Activated naive CD8-positive, alpha-beta T cell treated with anti-CD3 and anti-CD28 coated beads, Interleukin-2, amount 10 ng/mL, durations not matched to agents 7 days and 5 days (primary cell): ENCODE measurements at regions not wholly inside any gene's neighbourhood (a gene's known extent, or its start where the extent isn't known, plus 50 kb on each side); places are given as distances from the start of the nearest gene placed in this dataset.

Source experiments
- ATAC-seq: fragments of 150-1000 bp; cut with Tn5 transposase; one replicate; pipeline ENCODE4 v1.10.0; 2021; ENCODE audit warnings: low read depth, moderate library complexity
- POLR2A ChIA-PET: fragments of 350-600 bp; sonication (Branson Sonifier 250); formaldehyde crosslinking; loops from one replicate; lab custom pipeline; 2021; ENCODE audit warnings: antibody characterized with exemption; lab: Charles Lee
- DNase-seq: peaks from one replicate; pipeline ENCODE4 v3.0.0; 2021
- H3K27ac Mint-ChIP-seq: one replicate; pipeline ENCODE4 v1.8.0; 2022; ENCODE audit warnings: mild to moderate bottlenecking, mixed read lengths
- H3K27me3 Mint-ChIP-seq: one replicate; pipeline ENCODE4 v1.8.0; 2022; ENCODE audit warnings: mild to moderate bottlenecking, moderate library complexity, mixed read lengths
- H3K36me3 Mint-ChIP-seq: one replicate; pipeline ENCODE4 v1.8.0; 2021; ENCODE audit warnings: mild to moderate bottlenecking, mixed read lengths
- H3K4me1 Mint-ChIP-seq: one replicate; pipeline ENCODE4 v1.8.0; 2021; ENCODE audit warnings: mixed read lengths
- H3K4me3 Mint-ChIP-seq: one replicate; pipeline ENCODE4 v1.8.0; 2022; ENCODE audit warnings: mild to moderate bottlenecking, moderate library complexity, mixed read lengths
- H3K9me3 Mint-ChIP-seq: one replicate; pipeline ENCODE4 v1.8.0; 2021; ENCODE audit warnings: mixed read lengths

DNA sequence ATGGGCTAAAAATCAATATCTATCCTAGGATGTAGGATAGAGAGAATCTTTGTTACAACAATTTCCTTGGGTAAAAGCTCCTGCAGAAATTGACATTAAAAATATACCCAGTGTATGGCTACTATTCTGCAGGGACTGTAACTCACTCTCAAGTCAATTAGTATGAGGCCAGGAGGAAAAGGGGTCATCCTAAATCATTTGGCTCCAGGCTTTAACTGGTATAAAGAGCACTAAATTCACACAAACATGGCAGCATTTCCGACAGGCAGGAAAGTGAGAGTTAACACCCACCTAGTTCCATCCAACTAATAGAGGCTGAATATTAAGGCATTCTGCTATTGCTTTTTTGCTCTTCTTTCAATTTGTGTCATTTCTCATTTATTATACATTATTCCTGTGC lies 218.6 kb upstream of the C1orf87 start:
- POLR2A ChIA-PET = no interaction called here
- Mint-ChIP-seq H3K4me1 (no peaks in the 10 kb centered on the region), H3K4me3 (no peak overlapping the region), H3K36me3 (no peaks in the 10 kb centered on the region), H3K9me3 (no peaks in the 10 kb centered on the region), H3K27ac (no peak overlapping the region), H3K27me3 (peaks cover 5% of the 10 kb centered on the region)
- DNase-seq = no peak
- ATAC-seq = no peak

DNA sequence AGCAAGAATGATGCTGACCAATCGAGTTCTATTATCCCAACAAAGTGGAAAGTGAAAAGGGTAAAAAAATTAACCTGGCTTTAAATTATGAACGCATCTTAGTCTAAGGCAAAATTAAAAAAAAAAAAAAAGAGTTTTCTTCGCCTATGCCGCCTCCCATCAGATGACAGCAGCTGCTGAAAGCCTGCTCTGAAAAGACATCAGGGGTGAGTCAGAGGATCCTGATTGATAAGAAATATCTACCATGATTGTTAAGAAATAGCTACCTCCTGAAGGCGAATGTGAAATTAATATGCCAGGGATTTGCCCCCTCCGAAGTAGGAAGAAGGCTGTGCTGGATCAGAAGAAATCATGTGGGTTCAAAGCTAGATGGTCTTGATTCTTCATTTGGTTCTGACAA lies 216.8 kb upstream of the C1orf87 start:
- Mint-ChIP-seq H3K36me3 (no peaks in the 10 kb centered on the region), H3K9me3 (no peaks in the 10 kb centered on the region), H3K4me3 (no peak overlapping the region), H3K4me1 (no peaks in the 10 kb centered on the region), H3K27me3 (peaks cover 5% of the 10 kb centered on the region), H3K27ac (no peak overlapping the region)
- POLR2A ChIA-PET = no interaction called here
- no peak for ATAC-seq
- DNase-seq = no peak

DNA sequence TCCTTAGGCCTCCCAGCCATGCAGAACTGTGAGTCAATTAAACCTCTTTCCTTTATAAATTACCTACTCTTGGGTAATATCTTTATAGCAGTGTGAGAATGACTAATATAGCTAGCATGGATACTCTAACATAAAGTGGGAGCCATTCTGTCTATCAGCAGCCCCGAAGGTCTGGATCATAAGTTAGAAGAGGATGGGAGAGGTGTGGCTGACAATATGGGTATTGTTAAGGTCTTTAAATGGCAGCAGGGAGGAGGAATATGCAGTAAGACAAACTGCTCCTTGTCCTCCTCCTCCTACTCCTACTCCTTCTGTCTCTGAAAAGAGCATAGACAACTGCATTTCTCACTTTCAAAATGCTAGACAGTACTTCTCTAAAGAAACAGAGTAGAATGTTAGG lies 214.0 kb upstream of the C1orf87 start:
- Mint-ChIP-seq H3K9me3 (no peaks in the 10 kb centered on the region), H3K4me1 (no peaks in the 10 kb centered on the region), H3K27me3 (peaks cover 5% of the 10 kb centered on the region), H3K4me3 (no peak overlapping the region), H3K36me3 (no peaks in the 10 kb centered on the region), H3K27ac (no peak overlapping the region)
- DNase-seq (no peak), ATAC-seq (no peak)
- POLR2A ChIA-PET = no interaction called here

DNA sequence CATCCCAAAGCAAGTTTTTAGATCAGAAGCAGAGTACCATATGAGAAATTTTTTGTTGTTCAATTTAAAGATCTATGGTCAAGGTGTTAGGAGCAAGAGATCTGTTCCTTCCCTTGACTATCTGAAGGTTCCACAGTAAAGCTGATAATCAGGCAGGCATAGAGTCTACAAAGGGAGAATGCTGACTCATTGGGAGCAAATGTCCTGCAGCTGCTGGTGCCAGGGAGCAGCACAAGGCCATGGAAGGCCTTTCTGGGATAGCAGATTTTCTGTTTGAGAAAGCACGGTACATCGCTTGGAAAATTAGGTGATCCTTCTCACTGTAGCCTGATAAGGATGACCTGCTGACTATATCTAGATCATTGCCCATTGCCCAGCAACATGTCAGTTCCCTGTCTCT lies 210.1 kb upstream of the C1orf87 start:
- no peak overlapping the region for H3K27ac Mint-ChIP-seq
- POLR2A ChIA-PET = no interaction called here
- peaks cover 11% of the 10 kb centered on the region for H3K4me1 Mint-ChIP-seq
- ATAC-seq (no peak), DNase-seq (no peak)
- H3K27me3 Mint-ChIP-seq = peaks cover 5% of the 10 kb centered on the region
- no peaks in the 10 kb centered on the region for H3K36me3 Mint-ChIP-seq
- no peak overlapping the region for H3K4me3 Mint-ChIP-seq
- no peaks in the 10 kb centered on the region for H3K9me3 Mint-ChIP-seq

DNA sequence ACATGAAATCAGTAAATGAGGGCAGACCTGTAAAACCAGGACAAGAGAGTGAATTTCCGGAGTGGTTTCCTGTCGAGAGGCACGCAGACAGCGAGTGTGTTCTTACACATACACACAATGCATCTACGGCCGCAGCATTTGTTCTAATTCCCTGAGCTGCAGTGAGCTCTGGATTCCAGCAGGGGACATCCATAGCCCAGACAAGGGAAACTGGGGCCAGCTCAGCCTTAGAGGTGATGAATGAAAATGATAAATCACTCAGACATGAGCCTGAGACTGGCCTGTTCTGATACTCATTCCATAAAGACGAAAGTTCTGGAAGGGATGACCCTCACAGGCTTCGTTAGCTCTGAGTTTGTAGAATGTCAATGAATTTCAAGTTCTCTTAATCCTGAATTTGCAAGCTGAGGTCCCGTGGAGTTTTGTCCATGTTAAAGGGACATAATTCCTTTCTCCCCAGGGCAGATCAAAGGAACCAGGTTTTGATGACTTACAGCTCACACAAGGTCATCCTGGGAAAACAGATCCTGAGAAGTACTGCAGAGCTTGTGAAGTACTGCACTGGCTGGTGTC lies 207.9 kb upstream of the C1orf87 start:
- Mint-ChIP-seq H3K36me3 (no peaks in the 10 kb centered on the region), H3K4me3 (no peak overlapping the region), H3K9me3 (no peaks in the 10 kb centered on the region), H3K27ac (no peak overlapping the region), H3K4me1 (peaks cover 11% of the 10 kb centered on the region), H3K27me3 (peaks cover 3% of the 10 kb centered on the region)
- peak; percentile 61 for ATAC-seq
- DNase-seq = no peak
- POLR2A ChIA-PET = no interaction called here

DNA sequence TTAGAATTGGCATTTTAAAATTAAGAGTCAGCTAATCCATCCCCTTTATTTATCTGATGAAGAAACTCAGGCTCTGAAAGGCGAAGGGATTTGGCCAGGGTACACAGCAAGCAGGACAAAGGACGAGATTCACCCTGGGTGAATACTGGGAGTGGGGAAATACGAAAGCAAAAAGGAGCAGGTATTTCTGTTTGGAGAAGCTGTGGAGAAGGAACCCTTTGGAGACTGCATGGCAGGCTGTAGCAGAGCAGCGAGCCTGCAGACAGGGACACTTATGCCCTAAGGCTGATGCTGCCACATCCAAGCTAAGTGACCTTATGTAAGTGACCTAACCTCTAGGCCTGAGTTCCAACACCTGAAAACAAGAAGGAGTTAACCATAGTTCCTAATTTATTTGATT lies 207.2 kb upstream of the C1orf87 start:
- H3K27me3 Mint-ChIP-seq = peaks cover 5% of the 10 kb centered on the region
- DNase-seq = no peak
- H3K4me1 Mint-ChIP-seq = peaks cover 11% of the 10 kb centered on the region
- H3K27ac Mint-ChIP-seq = no peak overlapping the region
- H3K36me3 Mint-ChIP-seq = no peaks in the 10 kb centered on the region
- no peak for ATAC-seq
- POLR2A ChIA-PET = no interaction called here
- no peak overlapping the region for H3K4me3 Mint-ChIP-seq
- H3K9me3 Mint-ChIP-seq = no peaks in the 10 kb centered on the region

DNA sequence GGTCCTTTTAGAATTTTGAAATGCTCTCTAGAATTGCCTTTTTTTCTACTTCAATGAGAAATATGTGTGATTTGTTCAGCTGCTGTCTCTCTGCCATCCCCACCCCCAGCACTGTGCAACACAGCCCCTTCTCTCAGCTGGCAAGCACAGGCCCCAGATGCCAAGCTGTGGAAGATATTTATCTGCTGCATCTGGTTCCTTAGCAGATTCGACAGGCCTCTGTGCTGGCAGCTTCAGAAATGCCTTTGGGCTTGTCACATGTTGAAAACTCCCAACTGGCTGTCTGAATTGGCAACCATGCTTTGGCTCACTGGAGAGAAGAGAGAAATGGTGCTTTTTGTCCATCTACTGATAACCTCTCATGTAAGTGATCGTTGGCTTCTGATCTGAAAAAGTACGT lies 206.7 kb upstream of the C1orf87 start:
- POLR2A ChIA-PET = no interaction called here
- DNase-seq (no peak), ATAC-seq (no peak)
- H3K9me3 Mint-ChIP-seq = no peaks in the 10 kb centered on the region
- peaks cover 5% of the 10 kb centered on the region for H3K27me3 Mint-ChIP-seq
- H3K27ac Mint-ChIP-seq = no peak overlapping the region
- H3K4me3 Mint-ChIP-seq = no peak overlapping the region
- no peaks in the 10 kb centered on the region for H3K36me3 Mint-ChIP-seq
- peaks cover 11% of the 10 kb centered on the region for H3K4me1 Mint-ChIP-seq

DNA sequence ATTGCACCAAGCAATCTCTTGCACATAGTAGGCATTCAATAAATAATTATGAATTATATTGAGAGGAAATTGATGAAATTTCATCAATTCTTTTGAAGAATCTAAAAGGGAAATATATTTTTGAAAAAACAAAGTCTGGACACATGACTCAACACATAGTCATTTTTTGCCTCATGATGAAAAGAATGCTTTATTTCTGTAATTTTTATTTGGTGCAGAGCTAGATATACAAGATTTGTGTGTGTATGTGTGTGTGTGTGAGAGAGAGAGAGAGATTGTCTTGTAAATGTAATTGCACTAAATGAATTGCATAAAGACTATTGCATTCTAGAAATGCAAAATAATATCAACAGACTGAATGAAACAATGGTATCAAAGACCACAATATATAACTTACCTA lies 206.2 kb upstream of the C1orf87 start:
- ATAC-seq = no peak
- no peak overlapping the region for H3K4me3 Mint-ChIP-seq
- H3K4me1 Mint-ChIP-seq = peaks cover 11% of the 10 kb centered on the region
- no peaks in the 10 kb centered on the region for H3K36me3 Mint-ChIP-seq
- POLR2A ChIA-PET = no interaction called here
- DNase-seq = no peak
- no peak overlapping the region for H3K27ac Mint-ChIP-seq
- H3K9me3 Mint-ChIP-seq = no peaks in the 10 kb centered on the region
- H3K27me3 Mint-ChIP-seq = peaks cover 5% of the 10 kb centered on the region

DNA sequence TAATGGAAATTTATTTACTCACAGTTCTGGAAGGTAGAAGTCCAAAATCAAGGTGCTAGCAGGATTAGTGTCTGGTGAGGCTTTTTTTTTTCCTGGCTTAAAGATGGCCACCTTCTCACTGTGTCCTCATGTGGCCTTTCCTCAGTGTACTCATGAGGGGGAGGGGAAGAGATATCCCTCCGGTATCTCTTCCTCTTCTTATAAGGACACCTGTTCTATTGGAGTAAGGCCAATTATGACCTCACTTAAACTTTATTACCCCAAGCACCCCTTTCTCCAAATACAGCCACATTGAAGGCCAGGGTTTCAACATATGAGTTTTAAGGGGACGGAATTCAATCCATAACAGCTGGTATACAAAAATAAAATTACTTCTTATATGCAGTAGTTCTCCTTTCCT lies 203.7 kb upstream of the C1orf87 start:
- no peak overlapping the region for H3K27ac Mint-ChIP-seq
- POLR2A ChIA-PET = no interaction called here
- ATAC-seq = no peak
- H3K9me3 Mint-ChIP-seq = no peaks in the 10 kb centered on the region
- peaks cover 2% of the 10 kb centered on the region for H3K27me3 Mint-ChIP-seq
- no peak overlapping the region for H3K4me3 Mint-ChIP-seq
- DNase-seq = no peak
- no peaks in the 10 kb centered on the region for H3K36me3 Mint-ChIP-seq
- peaks cover 11% of the 10 kb centered on the region for H3K4me1 Mint-ChIP-seq

DNA sequence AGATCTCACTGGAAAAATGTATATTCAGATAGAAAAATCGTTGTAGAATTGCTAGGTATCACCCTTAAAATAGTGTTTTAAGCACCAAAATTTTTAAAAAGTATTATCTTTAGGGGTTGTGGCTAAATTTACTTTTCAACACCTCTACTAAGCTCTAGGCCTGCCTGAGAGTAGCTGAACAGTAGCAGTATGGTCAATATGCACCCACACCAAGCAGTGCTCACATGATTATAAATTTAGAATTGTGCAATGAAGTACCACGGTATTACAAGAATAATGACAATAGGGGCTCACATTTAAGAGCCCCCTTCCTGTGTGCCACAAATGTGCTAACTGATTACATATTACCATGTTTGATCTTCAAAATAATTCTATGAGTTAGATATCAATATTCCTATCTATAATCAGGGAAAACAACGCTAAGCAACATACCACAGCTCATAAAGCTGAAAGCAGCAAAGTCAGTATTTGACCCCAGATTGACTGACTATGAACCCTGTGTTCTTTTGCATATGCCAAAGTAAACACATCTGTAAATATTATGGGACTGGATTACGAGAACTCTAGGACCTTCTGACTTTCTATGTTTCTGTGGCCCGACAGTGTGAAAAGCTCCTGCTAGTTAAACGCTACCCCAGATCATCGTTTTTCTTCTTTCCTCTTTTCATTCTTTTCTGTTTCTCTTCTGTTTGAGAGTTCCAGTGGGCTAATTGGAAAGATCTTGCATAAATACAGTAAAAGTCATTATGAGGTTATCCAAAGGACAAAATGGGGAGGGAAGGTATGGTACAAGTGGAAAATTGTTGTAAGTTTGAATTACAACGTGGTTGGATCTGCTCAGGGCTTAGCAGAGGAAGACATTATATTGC lies 201.1 kb upstream of the C1orf87 start:
- Mint-ChIP-seq H3K4me1 (no peaks in the 10 kb centered on the region), H3K9me3 (no peaks in the 10 kb centered on the region), H3K36me3 (no peaks in the 10 kb centered on the region), H3K27me3 (peaks cover 2% of the 10 kb centered on the region), H3K4me3 (no peak overlapping the region), H3K27ac (no peak overlapping the region)
- DNase-seq (no peak), ATAC-seq (no peak)
- POLR2A ChIA-PET = no interaction called here

DNA sequence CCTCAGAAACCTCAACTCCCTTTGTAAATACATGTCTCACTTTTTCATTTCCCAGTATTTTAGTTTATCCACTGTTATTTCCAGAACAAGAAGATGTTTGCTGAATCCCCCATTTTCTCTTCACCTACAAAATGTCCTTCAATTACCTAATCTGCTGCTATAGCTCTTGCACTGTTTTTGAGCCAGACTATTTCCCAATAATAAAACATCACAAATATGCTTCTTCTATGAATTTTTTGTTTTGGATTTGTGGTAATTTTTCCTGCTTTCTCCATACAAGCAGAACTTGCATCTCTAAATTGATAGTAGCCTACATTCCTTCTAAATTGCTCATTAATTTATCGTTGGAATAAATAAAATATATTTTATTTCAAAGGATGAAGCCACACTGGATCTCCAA lies 199.6 kb upstream of the C1orf87 start:
- ATAC-seq (no peak), DNase-seq (no peak)
- Mint-ChIP-seq H3K4me3 (no peak overlapping the region), H3K27me3 (peaks cover 2% of the 10 kb centered on the region), H3K36me3 (no peaks in the 10 kb centered on the region), H3K27ac (no peak overlapping the region), H3K4me1 (no peaks in the 10 kb centered on the region), H3K9me3 (no peaks in the 10 kb centered on the region)
- POLR2A ChIA-PET = no interaction called here

DNA sequence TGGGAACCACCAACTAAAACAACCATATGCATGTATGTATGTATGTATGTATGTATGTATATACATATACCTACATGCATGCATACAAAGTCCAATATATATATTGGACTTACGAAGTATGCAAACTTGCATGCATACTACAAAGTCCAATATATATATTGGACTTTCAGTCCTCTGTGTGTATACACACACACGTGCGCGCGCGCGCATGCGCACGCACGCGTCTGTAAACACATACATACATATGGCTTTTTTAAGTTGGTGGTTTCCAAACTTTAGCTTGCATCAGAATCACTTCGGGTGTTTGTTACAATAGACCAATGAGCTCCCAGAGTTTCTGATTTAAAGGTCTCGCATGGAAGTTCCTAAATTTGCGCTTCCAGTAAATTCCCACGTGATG lies 197.5 kb upstream of the C1orf87 start:
- H3K4me3 Mint-ChIP-seq = no peak overlapping the region
- POLR2A ChIA-PET = no interaction called here

DNA sequence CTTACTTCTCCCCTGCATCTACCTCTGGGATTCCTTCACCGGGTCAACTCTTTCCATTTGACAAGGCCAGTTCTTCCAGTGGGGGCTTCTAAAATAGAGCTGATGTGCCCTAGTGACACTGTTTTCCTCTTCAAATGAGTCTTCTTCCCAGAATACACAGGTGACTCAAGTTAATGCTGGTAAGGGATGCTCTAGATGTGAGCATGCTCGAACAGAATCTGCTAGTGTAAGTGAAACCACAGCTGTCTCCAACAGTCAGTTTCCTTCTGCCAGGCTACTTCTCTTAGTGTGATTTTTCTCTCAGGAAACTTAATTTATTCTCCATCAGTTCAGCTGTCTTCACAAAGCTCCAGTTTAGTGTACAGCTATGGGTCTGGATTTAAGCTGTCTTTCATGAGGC lies 194.9 kb upstream of the C1orf87 start:
- DNase-seq (no peak), ATAC-seq (no peak)
- H3K4me1 Mint-ChIP-seq = no peaks in the 10 kb centered on the region
- H3K27ac Mint-ChIP-seq = no peak overlapping the region
- POLR2A ChIA-PET = no interaction called here
- no peaks in the 10 kb centered on the region for H3K36me3 Mint-ChIP-seq
- H3K27me3 Mint-ChIP-seq = peaks cover 2% of the 10 kb centered on the region
- H3K4me3 Mint-ChIP-seq = no peak overlapping the region
- no peaks in the 10 kb centered on the region for H3K9me3 Mint-ChIP-seq

More for the DNA sequence above, 197.5 kb upstream of the C1orf87 start:
- H3K9me3 Mint-ChIP-seq = no peaks in the 10 kb centered on the region
- H3K4me1 Mint-ChIP-seq = no peaks in the 10 kb centered on the region
- ATAC-seq (no peak), DNase-seq (no peak)
- H3K36me3 Mint-ChIP-seq = no peaks in the 10 kb centered on the region
- H3K27me3 Mint-ChIP-seq = peaks cover under 1% of the 10 kb centered on the region
- no peak overlapping the region for H3K27ac Mint-ChIP-seq
